HepG2 (cell line): ENCODE measurements at regions not wholly inside any gene's neighbourhood (a gene's known extent, or its start where the extent isn't known, plus 50 kb on each side); places are given as distances from the start of the nearest gene placed in this dataset.

Experiments used
- CAMTA2 ChIP-seq: sonication (generic); formaldehyde crosslinking; IDR thresholded peaks from 2 replicates; pipeline ENCODE4 v1.4.0; 2020; ENCODE audit warnings: mild to moderate bottlenecking, missing genetic modification reagents, borderline replicate concordance
- CCDC6 ChIP-seq: sonication (generic); formaldehyde crosslinking; IDR thresholded peaks from 2 replicates; pipeline ENCODE4 v1.8.1; 2022; ENCODE audit warnings: mild to moderate bottlenecking, missing genetic modification reagents, moderate library complexity
- CREBL2 ChIP-seq: sonication (generic); formaldehyde crosslinking; IDR thresholded peaks from 2 replicates; pipeline ENCODE4 v1.8.1; 2023; ENCODE audit warnings: missing genetic modification reagents, mild to moderate bottlenecking, borderline replicate concordance
- EP300 ChIP-seq, 3 experiments: sonication (generic) in 1 of 3; formaldehyde crosslinking in 1 of 3; IDR thresholded peaks; 2 replicates each; pipeline versions ENCODE4 v1.5.1 to v1.6.1; 2011 to 2020; ENCODE audit warnings: low read depth in 2 of 3, low read length in 2 of 3, borderline replicate concordance in 1 of 3, improper control_type of control experiment in 1 of 3, mild to moderate bottlenecking in 1 of 3, missing genetic modification reagents in 1 of 3, moderate library complexity in 1 of 3
- HMGXB4 ChIP-seq, 2 experiments: sonication (generic) in 1 of 2; formaldehyde crosslinking in 1 of 2; IDR thresholded peaks; 2 replicates each; pipeline versions ENCODE4 v1.4.0 to v1.6.1; 2018 to 2020; ENCODE audit warnings: missing genetic modification reagents in 2 of 2, borderline replicate concordance in 1 of 2, low read depth in 1 of 2, mild to moderate bottlenecking in 1 of 2, missing biosample characterization in 1 of 2
- IKZF1 ChIP-seq: fragments of 450-650 bp; IDR thresholded peaks from 2 replicates; pipeline ENCODE4 v1.7.1; 2016
- JUN ChIP-seq: sonication (generic); formaldehyde crosslinking; IDR thresholded peaks from 2 replicates; pipeline ENCODE4 v1.4.0; 2020; ENCODE audit warnings: mild to moderate bottlenecking, missing genetic modification reagents
- KLF16 ChIP-seq, 2 experiments: sonication (generic) in 1 of 2; formaldehyde crosslinking in 1 of 2; IDR thresholded peaks; 2 replicates each; pipeline versions ENCODE4 v1.6.1 to v1.8.0; 2016 to 2023; ENCODE audit warnings: missing genetic modification reagents in 2 of 2, missing compliant biosample characterization in 1 of 2
- MTA3 ChIP-seq: sonication (generic); formaldehyde crosslinking; IDR thresholded peaks from 2 replicates; pipeline ENCODE4 v1.4.0; 2020; ENCODE audit warnings: missing genetic modification reagents
- NFRKB ChIP-seq: fragments of 450-650 bp; IDR thresholded peaks from 2 replicates; pipeline ENCODE4 v1.6.1; 2017
- NR0B2 ChIP-seq: sonication (generic); formaldehyde crosslinking; IDR thresholded peaks from 2 replicates; pipeline ENCODE4 v1.4.0; 2020; ENCODE audit warnings: mild to moderate bottlenecking, missing genetic modification reagents
- PAX8 ChIP-seq: sonication (generic); formaldehyde crosslinking; IDR thresholded peaks from 2 replicates; pipeline ENCODE4 v1.8.0; 2022; ENCODE audit warnings: mild to moderate bottlenecking, missing genetic modification reagents, borderline replicate concordance
- PHB2 ChIP-seq: fragments of 450-650 bp; IDR thresholded peaks from 2 replicates; pipeline ENCODE4 v1.6.1; 2018; ENCODE audit not compliant: partially characterized antibody
- PRMT3 ChIP-seq: sonication (generic); formaldehyde crosslinking; IDR thresholded peaks from 2 replicates; pipeline ENCODE4 v1.8.1; 2022; ENCODE audit warnings: low read depth, mild to moderate bottlenecking, moderate library complexity, missing genetic modification reagents, borderline replicate concordance
- PTBP1 ChIP-seq: fragments of 200-400 bp; formaldehyde crosslinking; IDR thresholded peaks from 2 replicates; pipeline ENCODE4 v1.6.1; 2018; ENCODE audit warnings: low read length, low read depth; ENCODE audit not compliant: poor library complexity, severe bottlenecking
- SRSF1 ChIP-seq: fragments of 200-400 bp; formaldehyde crosslinking; optimal IDR thresholded peaks from 2 replicates; pipeline ENCODE3; 2017; ENCODE audit warnings: mild to moderate bottlenecking, low read depth, low read length, moderate library complexity
- SYNCRIP ChIP-seq: fragments of 200-400 bp; formaldehyde crosslinking; IDR thresholded peaks from 2 replicates; pipeline ENCODE4 v1.6.1; 2018; ENCODE audit warnings: mild to moderate bottlenecking, low read depth, low read length; ENCODE audit not compliant: insufficient read depth
- ZBTB20 ChIP-seq: sonication (generic); formaldehyde crosslinking; IDR thresholded peaks from 2 replicates; pipeline ENCODE4 v1.8.1; 2023; ENCODE audit warnings: missing genetic modification reagents, low read depth, mild to moderate bottlenecking, borderline replicate concordance
- ZBTB33 ChIP-seq: sonication (generic); formaldehyde crosslinking; IDR thresholded peaks from 2 replicates; pipeline ENCODE4 v1.4.0; 2020; ENCODE audit warnings: missing genetic modification reagents
- ZNF235 ChIP-seq: sonication (generic); formaldehyde crosslinking; IDR thresholded peaks from 2 replicates; pipeline ENCODE4 v1.8.1; 2023; ENCODE audit warnings: mild to moderate bottlenecking, missing genetic modification reagents, borderline replicate concordance
- ZNF3 ChIP-seq: IDR thresholded peaks from 2 replicates; pipeline ENCODE4 v1.7.0; 2017; ENCODE audit warnings: inconsistent platforms
- ZNF335 ChIP-seq: sonication (generic); formaldehyde crosslinking; IDR thresholded peaks from 2 replicates; pipeline ENCODE4 v1.4.0; 2020; ENCODE audit warnings: missing genetic modification reagents
- ZNF337 ChIP-seq: sonication (generic); formaldehyde crosslinking; IDR thresholded peaks from 2 replicates; pipeline ENCODE4 v1.5.1; 2020; ENCODE audit warnings: missing genetic modification reagents, low read depth, mild to moderate bottlenecking, borderline replicate concordance
- ZNF557 ChIP-seq: sonication (generic); formaldehyde crosslinking; IDR thresholded peaks from 2 replicates; pipeline ENCODE4 v1.4.0; 2020; ENCODE audit warnings: missing genetic modification reagents
- ZNF598 ChIP-seq: sonication (generic); formaldehyde crosslinking; IDR thresholded peaks from 2 replicates; pipeline ENCODE4 v1.5.1; 2020; ENCODE audit warnings: mild to moderate bottlenecking, missing genetic modification reagents, borderline replicate concordance

GRCh38 chr9:129334105-129334935 lies 156.3 kb upstream of the IER5L start (continued):
- TF ChIP-seq ZBTB20: peak; percentile 90
- peak; percentile 68 to 77 for TF ChIP-seq HMGXB4 (CRISPR knock-in tag; IDR thresholded peaks at IDR 0.05; ENCODE audit: borderline replicate concordance in 1 of 2, low read depth in 1 of 2)
- TF ChIP-seq NR0B2 (CRISPR knock-in tag): peak; percentile 94
- TF ChIP-seq ZNF598 (CRISPR knock-in tag): no peak
- 0 out of 2 replicates have a peak, but pooled peaks have one; percentile 61 for TF ChIP-seq PRMT3 (CRISPR knock-in tag)
- no peak for TF ChIP-seq CREBL2 (CRISPR knock-in tag)
- peak; percentile 57 for TF ChIP-seq SRSF1
- TF ChIP-seq NFRKB: no peak
- TF ChIP-seq ZNF235: peak; percentile 87; the same call in 1 of the 2 replicates
- peak in 1 of 2 experiments; percentile 84; a peak in 2 of 4 replicates for TF ChIP-seq EP300 (IDR thresholded peaks at IDR 0.05; ENCODE audit: low read depth in 2 of 2, low read length in 2 of 2)
- TF ChIP-seq EP300 (CRISPR knock-in tag; IDR thresholded peaks at IDR 0.05; ENCODE audit: borderline replicate concordance): peak; percentile 90
- TF ChIP-seq PAX8 (CRISPR knock-in tag): no peak
- peak; percentile 74 for TF ChIP-seq ZBTB33
- TF ChIP-seq ZNF337 (CRISPR knock-in tag): no peak
- TF ChIP-seq SYNCRIP: no peak
- TF ChIP-seq ZNF335 (CRISPR knock-in tag): peak; percentile 95
- TF ChIP-seq PHB2: no peak
- no peak for TF ChIP-seq IKZF1
- TF ChIP-seq ZNF3 (CRISPR knock-in tag): no peak
- TF ChIP-seq CAMTA2 (CRISPR knock-in tag): no peak; the same call in 1 of the 2 replicates
- peak; percentile 89 for TF ChIP-seq JUN (CRISPR knock-in tag)
- peak in 1 of 2 experiments; percentile 91; a peak in 2 of 4 replicates for TF ChIP-seq KLF16 (CRISPR knock-in tag; IDR thresholded peaks at IDR 0.05)
- TF ChIP-seq PTBP1: peak; percentile 51
- TF ChIP-seq CCDC6: peak; percentile 88
- no peak; the same call in 1 of the 2 replicates for TF ChIP-seq ZNF557 (CRISPR knock-in tag)
- no peak for TF ChIP-seq MTA3
